Muscle layer of duodenum (tissue), 2 donors: ENCODE measurements at regions not wholly inside any gene's neighbourhood (a gene's known extent, or its start where the extent isn't known, plus 50 kb on each side); places are given as distances from the start of the nearest gene placed in this dataset.
"Not testable (repeated sequence)": the region's sequence is repeated elsewhere in the genome, so short reads cannot be mapped to it uniquely, and the experiment has no call there.

ENCODE experiments used
- H3K27ac ChIP-seq: one replicate; pipeline ENCODE4 v1.7.0; 2013; ENCODE audit warnings: mild to moderate bottlenecking, low read length
- H3K27me3 ChIP-seq: one replicate; pipeline ENCODE4 v1.7.0; 2013; ENCODE audit warnings: low read depth, mild to moderate bottlenecking, control low read depth, low read length
- H3K36me3 ChIP-seq, 2 donors: one replicate each; pipeline ENCODE4 v1.7.0; 2013; ENCODE audit warnings: low read length in 2 of 2, control low read depth in 1 of 2, mild to moderate bottlenecking in 1 of 2; ENCODE audit not compliant: insufficient read depth in 2 of 2, control insufficient read depth in 1 of 2
- H3K4me1 ChIP-seq, 2 donors: one replicate each; pipeline ENCODE4 v1.7.0; 2013; ENCODE audit warnings: low read length in 2 of 2, mild to moderate bottlenecking in 2 of 2, control low read depth in 1 of 2, moderate library complexity in 1 of 2; ENCODE audit not compliant: insufficient read depth in 2 of 2, control insufficient read depth in 1 of 2
- H3K4me3 ChIP-seq, 2 donors: one replicate each; pipeline ENCODE4 v1.7.0; 2013; ENCODE audit warnings: low read length in 2 of 2, low read depth in 1 of 2, mild to moderate bottlenecking in 1 of 2
- H3K9me3 ChIP-seq, 2 donors: one replicate each; pipeline ENCODE4 v1.7.0; 2013; ENCODE audit warnings: low read length in 2 of 2, control low read depth in 1 of 2, mild to moderate bottlenecking in 1 of 2; ENCODE audit not compliant: control insufficient read depth in 1 of 2
- donor health status: healthy.

GRCh38 chr12:107513636-107514400 lies 171.8 kb upstream of the PWP1 start:
- no peaks in the 10 kb centered on the region for H3K36me3 ChIP-seq
- H3K4me1 ChIP-seq: no peaks in the 10 kb centered on the region
- no peaks in the 10 kb centered on the region for H3K9me3 ChIP-seq
- H3K27ac ChIP-seq: no peak overlapping the region
- H3K4me3 ChIP-seq: no peak overlapping the region
- H3K27me3 ChIP-seq: no peaks in the 10 kb centered on the region

GRCh38 chr12:107514887-107515445 lies 170.6 kb upstream of the PWP1 start:
- Histone ChIP-seq H3K9me3 (no peaks in the 10 kb centered on the region), H3K27ac (no peak overlapping the region), H3K4me3 (no peak overlapping the region), H3K36me3 (no peaks in the 10 kb centered on the region), H3K27me3 (no peaks in the 10 kb centered on the region), H3K4me1 (no peaks in the 10 kb centered on the region)

- H3K4me1 ChIP-seq: no peaks in the 10 kb centered on the region
- H3K27ac ChIP-seq: no peak overlapping the region
- H3K9me3 ChIP-seq: no peaks in the 10 kb centered on the region
- no peaks in the 10 kb centered on the region for H3K27me3 ChIP-seq
- no peaks in the 10 kb centered on the region for H3K36me3 ChIP-seq
- H3K4me3 ChIP-seq: no peak overlapping the region
Observed at GRCh38 chr12:107515446-107515958, 170.1 kb upstream of the PWP1 start.

- not testable (repeated sequence) for H3K9me3 ChIP-seq, H3K4me3 ChIP-seq, H3K36me3 ChIP-seq, H3K27ac ChIP-seq, H3K27me3 ChIP-seq, H3K4me1 ChIP-seq
Observed at GRCh38 chr12:107517816-107518215, 167.8 kb upstream of the PWP1 start.

DNA sequence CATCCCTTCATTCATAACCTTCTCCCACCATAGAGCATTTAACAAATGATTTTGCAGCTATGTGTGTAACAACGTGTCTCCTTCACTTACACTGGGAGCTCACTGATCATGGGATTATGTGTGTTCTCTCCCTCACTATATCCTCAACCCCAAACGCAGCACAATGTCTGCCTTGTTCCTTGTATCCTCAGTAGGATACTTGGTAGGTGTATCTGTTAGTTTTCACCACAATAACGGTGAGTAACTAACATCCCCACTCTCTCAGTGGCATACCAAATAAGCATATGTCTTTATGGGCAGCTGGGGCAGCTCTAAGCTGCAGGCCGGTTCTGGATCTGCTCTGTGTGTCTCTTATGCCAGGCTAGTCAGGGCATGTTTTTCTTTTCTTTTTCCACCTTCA lies 166.7 kb upstream of the PWP1 start:
- no peaks in the 10 kb centered on the region for H3K27me3 ChIP-seq
- H3K4me1 ChIP-seq: no peaks in the 10 kb centered on the region
- H3K4me3 ChIP-seq: no peak overlapping the region
- H3K27ac ChIP-seq: no peak overlapping the region
- no peaks in the 10 kb centered on the region for H3K36me3 ChIP-seq
- peaks cover 0 to 5% of the 10 kb centered on the region in 2 donors for H3K9me3 ChIP-seq

DNA sequence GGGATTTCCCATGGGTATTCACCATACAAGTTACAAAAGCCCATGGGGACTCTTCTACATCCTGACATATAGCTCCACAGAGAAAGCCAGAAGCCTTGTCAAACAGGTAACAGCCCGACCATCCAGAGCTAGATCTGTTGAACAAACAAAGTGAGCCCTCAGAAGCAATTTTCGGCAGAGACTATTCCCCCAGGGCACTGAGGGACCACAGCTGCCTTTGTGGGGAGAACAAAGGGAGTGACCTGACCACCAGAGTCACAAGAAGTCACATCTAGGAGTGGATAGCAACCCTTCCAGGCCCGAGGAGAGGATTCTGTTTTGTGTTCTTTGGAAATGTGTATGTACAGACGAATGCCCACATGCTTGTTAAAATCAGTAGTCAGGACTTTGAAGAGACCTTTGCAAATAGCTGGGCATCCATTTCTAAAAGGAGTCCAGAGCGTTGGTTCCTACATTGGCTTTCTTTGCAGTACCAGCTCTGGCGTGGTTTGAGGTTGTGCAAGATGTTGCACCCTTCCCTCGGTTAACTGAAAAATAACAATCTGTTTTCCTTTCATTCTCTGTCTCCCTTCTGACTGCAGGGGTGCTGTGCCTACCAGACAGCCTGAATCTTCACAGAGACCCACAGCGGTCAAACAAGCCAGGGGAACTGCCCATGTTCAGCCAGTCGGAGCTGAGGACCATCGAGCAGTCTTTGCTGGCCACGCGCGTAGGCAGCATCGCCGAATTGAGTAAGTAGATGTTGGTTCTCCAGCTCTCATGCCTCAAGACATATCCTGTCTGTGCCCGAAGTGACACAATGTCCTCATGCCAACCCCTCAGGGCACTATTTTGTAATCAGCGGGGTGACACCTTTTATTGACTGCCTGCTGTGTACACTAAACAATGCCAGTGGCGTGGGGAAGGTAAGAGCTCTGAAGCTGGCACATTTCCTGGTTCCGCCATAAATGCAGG lies 165.4 kb upstream of the PWP1 start:
- Histone ChIP-seq H3K27me3 (no peaks in the 10 kb centered on the region), H3K36me3 (no peaks in the 10 kb centered on the region), H3K4me3 (no peak overlapping the region), H3K27ac (no peak overlapping the region), H3K4me1 (no peaks in the 10 kb centered on the region), H3K9me3 (peaks cover 0 to 5% of the 10 kb centered on the region in 2 donors)

- Histone ChIP-seq H3K4me1 (no peaks in the 10 kb centered on the region), H3K27ac (no peak overlapping the region), H3K4me3 (no peak overlapping the region)
Observed at GRCh38 chr12:107521826-107522355, 163.7 kb upstream of the PWP1 start.

GRCh38 chr12:107522692-107523477 lies 162.7 kb upstream of the PWP1 start:
- no peak overlapping the region for H3K4me3 ChIP-seq
- H3K27ac ChIP-seq: no peak overlapping the region
- no peaks in the 10 kb centered on the region for H3K36me3 ChIP-seq
- H3K4me1 ChIP-seq: no peaks in the 10 kb centered on the region
- H3K9me3 ChIP-seq: peaks cover 0 to 5% of the 10 kb centered on the region in 2 donors
- H3K27me3 ChIP-seq: no peaks in the 10 kb centered on the region

More at GRCh38 chr12:107521826-107522355, 163.7 kb upstream of the PWP1 start:
- H3K36me3 ChIP-seq: no peaks in the 10 kb centered on the region
- H3K27me3 ChIP-seq: no peaks in the 10 kb centered on the region
- peaks cover 0 to 5% of the 10 kb centered on the region in 2 donors for H3K9me3 ChIP-seq

DNA sequence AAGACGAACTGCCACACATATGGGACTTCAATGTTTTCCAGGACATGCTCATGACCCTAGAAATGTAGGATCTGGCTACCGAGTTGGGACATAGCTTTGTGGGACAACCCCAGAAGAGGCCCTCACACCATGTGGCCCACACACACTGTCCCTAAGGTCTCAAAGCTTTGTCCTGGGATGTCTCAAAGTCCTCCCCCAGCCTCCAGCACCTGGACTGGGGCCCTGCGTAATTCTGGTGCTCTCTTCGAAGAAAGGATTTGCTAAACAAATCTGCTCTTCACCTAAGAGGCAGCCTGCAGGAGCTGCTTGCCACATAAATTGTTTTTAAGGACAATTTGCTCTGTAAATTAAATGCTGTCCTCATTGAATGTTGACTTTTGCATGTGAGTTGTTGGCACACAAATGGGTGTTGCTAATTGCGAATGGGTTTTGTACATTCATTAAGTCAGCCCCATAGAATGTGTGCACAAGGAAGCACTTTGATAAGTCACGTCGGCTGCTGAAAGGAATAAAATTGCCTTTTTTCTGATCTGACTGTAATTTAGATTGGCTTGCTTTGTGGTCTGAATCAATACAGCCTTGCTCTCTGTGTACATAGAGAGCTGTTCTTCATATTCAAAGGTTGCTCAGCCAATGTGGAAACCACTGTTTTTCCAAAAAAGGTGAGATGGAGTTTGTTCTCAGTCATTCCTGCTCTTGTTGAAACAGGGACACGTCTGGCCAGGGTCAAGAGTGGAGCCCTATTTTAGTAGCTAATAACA lies 161.6 kb upstream of the PWP1 start:
- H3K27me3 ChIP-seq: no peaks in the 10 kb centered on the region
- peaks cover 0 to 5% of the 10 kb centered on the region in 2 donors for H3K9me3 ChIP-seq
- no peaks in the 10 kb centered on the region for H3K4me1 ChIP-seq
- H3K4me3 ChIP-seq: no peak overlapping the region
- no peaks in the 10 kb centered on the region for H3K36me3 ChIP-seq
- H3K27ac ChIP-seq: no peak overlapping the region

DNA sequence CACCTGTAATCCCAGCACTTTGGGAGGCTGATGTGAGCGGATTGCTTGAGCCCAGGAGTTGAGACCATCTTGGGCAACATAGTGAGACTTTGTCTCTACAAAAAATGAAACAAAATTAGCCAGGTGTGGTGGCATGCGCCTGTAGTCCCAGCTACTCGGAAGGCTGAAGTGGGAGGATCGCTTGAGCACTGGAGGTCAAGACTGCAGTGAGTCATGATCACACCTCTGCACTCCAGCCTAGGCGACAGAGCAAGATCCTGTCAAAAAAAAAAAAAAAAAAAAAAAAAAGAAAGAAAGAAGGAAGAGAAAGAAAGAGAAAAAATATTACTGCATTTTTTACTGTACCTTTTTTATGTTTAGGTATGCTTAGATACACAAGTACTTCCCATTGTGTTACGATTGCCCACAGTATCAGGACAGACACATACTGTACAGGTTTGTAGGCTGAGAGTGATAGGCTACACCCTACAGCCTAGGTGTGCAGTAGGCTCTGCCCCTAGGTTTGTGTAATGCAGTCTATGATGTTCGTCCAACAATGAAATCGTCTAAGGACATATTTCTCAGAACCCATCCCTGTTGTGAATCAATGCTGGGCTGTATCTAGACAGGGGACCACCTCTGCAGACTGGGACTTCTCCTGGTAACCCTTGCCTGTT lies 160.4 kb upstream of the PWP1 start:
- no peaks in the 10 kb centered on the region for H3K36me3 ChIP-seq
- H3K9me3 ChIP-seq: peaks cover 0 to 5% of the 10 kb centered on the region in 2 donors
- no peak overlapping the region for H3K4me3 ChIP-seq
- H3K27me3 ChIP-seq: no peaks in the 10 kb centered on the region
- H3K4me1 ChIP-seq: no peaks in the 10 kb centered on the region
- H3K27ac ChIP-seq: no peak overlapping the region
